Inflammatory macrophage (primary cell): ENCODE measurements at regions not wholly inside any gene's neighbourhood (a gene's known extent, or its start where the extent isn't known, plus 50 kb on each side); places are given as distances from the start of the nearest gene placed in this dataset.
"Not testable (repeated sequence)": the region's sequence is repeated elsewhere in the genome, so short reads cannot be mapped to it uniquely, and the experiment has no call there.

Experiments
- DNase-seq, 2 donors: peaks; one replicate each; pipeline ENCODE4 v3.0.0-alpha.2; 2020 to 2022

GRCh38 chrX:1059576-1060561 is 152.6 kb downstream of the CRLF2 start:
- no peak for DNase-seq

- DNase-seq: not testable (repeated sequence)
These were observed 158.8 kb downstream of the CRLF2 start for GRCh38 chrX:1053600-1053999.

GRCh38 chrX:1053072-1053471 is 159.4 kb downstream of the CRLF2 start:
- DNase-seq: no peak

- no peak for DNase-seq
These were observed 160.4 kb downstream of the CRLF2 start for GRCh38 chrX:1052021-1052420.

DNA sequence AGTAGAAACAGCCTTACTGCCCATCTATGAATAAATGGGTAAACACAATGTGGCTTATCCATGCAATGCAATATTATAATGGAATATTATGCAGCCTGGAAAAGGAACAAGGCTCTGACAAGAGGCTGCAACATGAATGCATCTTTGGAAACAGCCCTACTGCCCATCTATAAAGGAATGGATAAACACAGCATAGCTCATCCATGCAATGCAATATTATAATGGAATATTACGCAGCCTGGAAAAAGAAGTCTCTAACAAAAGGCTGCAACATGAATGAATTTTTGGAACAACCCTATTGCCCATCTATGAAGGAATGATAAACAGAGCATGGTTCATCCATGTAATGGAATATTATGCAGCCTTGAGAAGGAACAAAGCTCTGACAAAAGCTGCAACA is 161.0 kb downstream of the CRLF2 start:
- no peak for DNase-seq

DNA sequence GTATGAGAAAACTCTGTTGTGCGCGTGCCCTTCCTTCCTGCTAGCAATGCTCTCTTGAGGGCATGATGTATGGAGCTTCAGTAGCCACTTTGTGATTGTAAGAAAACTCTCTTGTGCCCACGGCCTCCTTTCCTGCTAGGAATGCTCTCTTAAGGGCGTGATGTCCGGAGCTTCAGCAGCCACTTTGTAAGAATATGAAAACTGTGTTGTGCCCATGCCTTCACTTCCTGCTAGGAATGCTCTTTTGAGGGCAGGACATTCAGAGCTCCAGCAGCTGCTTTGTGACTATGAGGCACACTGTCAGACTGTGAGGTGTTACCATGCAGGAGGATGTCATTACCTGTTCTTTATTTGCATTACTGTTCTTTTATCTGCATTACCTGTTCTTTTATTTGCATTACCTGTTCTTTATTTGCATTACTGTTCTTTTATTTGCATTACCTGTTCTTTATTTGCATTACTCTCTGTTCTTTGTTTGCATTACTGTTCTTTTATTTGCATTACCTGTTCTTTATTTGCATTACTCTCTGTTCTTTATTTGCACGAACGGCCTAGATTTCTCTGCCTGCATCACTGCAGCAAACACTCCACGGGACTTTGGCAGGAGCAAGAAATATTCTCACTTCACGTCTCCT is 166.7 kb downstream of the CRLF2 start:
- no peak for DNase-seq

GRCh38 chrX:1041091-1041490 is 171.4 kb downstream of the CRLF2 start:
- DNase-seq: no peak

- not testable (repeated sequence) for DNase-seq
These were observed 176.5 kb downstream of the CRLF2 start for GRCh38 chrX:1035931-1036330.

DNA sequence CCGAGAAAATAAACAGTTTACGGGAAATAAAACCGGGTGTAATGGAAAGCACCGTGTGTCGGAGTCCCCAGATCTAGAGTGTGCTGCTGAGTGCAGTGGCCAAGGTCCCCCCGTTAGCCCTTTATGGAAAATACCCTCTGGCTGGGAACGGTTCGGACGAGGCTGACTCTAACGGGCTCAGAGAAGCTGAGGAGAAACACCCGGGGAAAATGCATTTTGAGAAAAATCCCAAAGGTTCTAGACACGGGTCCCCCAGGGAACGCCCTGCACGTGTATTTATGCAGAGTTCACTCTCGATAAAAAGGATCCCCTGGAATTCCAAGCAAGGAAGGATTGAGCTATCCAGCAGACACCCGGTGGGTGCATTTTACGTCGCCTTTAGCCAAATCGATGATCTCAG is 177.2 kb downstream of the CRLF2 start:
- no peak for DNase-seq

DNA sequence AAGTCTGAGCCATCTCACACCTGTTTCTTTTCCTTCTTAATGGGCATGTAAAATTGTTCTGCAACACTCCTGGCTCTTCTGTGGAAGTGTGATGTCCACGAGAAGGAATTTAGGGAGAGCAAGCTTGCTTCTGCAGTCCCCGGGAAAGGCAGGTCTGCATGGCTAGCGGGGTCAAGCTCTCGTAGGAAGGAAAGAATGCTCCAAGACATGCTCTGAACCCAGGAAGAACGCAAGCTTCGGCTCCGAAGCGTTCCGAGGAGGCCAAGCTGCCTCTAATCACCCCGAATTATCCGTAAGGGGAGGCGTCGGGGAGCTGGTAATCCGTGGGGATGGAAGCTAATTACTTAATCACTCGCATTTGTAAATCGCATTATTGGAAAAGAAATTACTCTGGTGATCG is 177.7 kb downstream of the CRLF2 start:
- DNase-seq: no peak

- no peak for DNase-seq
These were observed 180.7 kb downstream of the CRLF2 start for GRCh38 chrX:1031521-1032430.

DNA sequence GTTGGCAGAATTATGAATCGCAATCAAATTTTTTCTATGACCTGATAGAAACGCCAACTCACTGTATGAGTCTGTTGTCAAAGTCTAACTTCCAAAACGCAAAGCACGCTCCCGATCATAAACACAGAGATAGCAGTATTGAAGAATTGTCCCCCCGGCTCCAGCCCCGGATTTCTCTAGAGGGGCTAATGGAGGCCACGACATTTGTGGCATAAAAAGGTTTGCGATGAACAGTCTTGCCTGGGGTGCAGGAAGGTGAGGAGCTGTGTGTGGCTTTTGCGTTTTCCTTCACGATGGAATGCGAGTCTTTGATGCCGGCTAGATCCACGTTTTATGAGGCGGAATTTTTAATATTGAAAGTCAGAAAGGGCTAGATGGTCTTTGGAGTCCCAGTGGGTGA is 183.0 kb downstream of the CRLF2 start:
- no peak for DNase-seq

- DNase-seq: no peak
These were observed 184.8 kb downstream of the CRLF2 start for GRCh38 chrX:1027680-1028079.

DNA sequence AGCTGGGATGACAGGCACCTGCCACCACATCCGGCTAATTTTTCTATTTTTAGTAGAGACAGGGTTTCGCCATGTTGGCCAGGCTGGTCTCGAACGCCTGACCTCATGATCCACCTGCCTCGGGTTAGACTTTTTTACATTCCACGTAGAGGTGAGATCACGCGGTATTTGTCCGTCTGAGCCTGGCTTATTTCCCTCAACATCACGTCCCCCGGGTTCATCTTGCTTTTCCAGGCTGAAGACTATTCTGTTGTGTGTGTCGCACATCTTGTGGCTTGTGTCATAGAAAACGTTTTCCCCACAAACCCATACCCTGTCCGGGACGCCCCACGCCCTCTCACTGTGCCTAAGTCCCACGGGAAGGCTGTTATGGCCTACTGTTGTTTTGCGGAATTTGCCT is 185.3 kb downstream of the CRLF2 start:
- no peak for DNase-seq

DNA sequence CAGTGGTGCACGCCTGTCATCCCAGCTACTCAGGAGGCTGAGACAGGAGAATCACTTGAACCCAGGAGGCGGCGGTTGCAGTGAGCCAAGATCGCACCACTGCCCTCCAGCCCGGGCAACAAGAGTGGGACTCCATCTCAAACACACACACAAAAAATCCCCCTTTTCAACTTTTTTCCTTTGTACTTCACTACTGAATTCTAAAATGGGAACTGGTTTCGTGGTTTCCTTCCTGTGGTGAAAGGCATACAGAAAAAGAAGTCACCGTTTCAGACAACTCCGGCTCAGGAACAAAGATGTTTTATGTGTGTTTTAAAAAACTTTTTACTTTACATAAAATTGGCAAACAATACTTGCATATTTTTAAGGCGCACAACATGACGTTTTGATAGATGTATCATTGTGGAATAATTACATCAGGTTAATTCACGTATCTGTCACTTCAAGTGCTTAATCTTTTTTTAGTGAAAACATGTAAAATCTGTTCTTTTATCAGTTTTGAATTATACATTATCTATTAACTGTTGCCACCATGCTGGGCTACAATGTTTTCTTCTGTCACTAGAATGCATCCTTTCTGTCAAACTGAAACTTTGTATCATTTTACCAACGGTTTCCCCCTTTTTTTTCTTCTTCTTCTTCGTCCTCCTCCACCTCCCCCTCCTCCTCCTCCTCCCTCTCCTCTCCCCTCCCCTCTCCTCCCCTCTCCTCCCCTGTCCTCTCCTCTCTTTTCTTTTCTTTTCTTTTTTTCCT is 186.0 kb downstream of the CRLF2 start:
- DNase-seq: peak; percentile 3 to 22

GRCh38 chrX:1025413-1025812 is 187.0 kb downstream of the CRLF2 start:
- DNase-seq: no peak

GRCh38 chrX:1023676-1024075 is 188.8 kb downstream of the CRLF2 start:
- no peak for DNase-seq

DNA sequence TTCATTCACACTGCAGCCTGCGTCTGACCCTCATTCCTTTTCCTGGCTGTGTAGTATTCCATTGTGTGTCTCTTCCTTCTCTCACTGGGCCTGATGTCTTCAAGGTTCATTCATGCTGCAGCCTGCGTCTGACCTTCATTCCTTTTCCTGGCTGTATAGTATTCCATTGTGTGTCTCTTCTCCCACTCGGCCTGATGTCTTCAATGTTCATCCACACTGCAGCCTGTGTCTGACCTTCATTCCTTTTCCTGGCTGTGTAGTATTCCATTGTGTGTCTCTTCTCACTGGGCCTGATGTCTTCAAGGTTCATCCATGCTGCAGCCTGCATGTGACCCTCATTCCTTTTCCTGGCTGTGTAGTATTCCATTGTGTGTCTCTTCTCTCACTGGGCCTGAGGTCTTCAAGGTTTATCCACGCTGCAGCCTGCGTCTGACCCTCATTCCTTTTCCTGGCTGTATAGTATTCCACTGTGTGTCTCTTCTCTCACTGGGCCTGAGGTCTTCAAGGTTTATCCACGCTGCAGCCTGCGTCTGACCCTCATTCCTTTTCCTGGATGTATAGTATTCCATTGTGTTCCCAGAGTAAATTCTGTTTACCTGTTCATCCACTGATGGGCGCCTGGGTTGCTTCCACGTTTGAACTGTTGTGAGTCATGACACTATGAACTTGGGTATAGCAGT is 191.0 kb downstream of the CRLF2 start:
- DNase-seq: not testable (repeated sequence)

DNA sequence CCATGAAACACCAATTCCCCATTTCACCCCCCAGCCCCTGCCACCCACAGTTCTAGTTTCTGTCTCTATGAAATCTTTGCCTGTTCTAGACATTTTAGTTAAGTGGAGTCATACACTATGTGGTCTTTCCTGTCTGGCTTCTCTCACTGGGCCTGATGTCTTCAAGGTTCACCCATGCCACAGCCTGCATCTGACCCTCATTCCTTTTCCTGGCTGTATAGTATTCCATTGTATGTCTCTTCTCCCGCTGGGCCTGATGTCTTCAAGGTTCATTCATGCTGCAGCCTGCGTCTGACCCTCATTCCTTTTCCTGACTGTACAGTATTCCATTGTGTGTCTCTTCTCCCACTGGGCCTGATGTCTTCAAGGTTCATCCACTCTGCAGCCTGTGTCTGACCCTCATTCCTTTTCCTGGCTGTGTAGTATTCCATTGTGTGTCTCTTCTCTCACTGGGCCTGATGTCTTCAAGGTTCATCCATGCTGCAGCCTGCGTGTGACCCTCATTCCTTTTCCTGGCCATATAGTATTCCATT is 191.7 kb downstream of the CRLF2 start:
- no peak for DNase-seq

GRCh38 chrX:1016926-1017325 is 195.5 kb downstream of the CRLF2 start:
- not testable (repeated sequence) for DNase-seq

DNA sequence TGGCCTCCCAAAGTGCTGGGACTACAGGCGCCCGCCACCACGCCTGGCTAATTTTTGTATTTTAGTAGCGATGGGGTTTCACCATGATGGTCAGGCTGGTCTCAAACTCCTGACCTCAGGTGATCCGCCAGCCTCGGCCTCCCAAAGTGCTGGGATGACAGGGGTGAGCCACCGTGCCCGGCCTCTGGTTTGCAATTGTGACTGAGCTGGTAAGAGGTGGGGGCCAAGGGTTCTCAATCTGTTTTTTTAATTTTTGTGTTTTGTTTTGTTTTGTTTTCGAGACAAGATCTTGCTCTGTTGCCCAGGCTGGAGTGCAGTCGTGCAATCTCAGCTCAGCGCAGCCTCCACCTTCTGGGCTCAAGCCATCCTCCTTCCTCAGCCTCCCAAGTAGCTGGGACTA is 196.2 kb downstream of the CRLF2 start:
- DNase-seq: not testable (repeated sequence)
